Stimulated activated CD4-positive, alpha-beta T cell treated with anti-CD3 and anti-CD28 coated beads, Interleukin-1b, Interleukin-23, amount 100 ng/mL, for 1 hour (primary cell): ENCODE measurements at regions not wholly inside any gene's neighbourhood (a gene's known extent, or its start where the extent isn't known, plus 50 kb on each side); places are given as distances from the start of the nearest gene placed in this dataset.
"Not testable (repeated sequence)": the region's sequence is repeated elsewhere in the genome, so short reads cannot be mapped to it uniquely, and the experiment has no call there.

ENCODE experiments used
- DNase-seq, 2 donors: peaks; one replicate each; pipeline ENCODE4 v3.0.0-alpha.2; 2020; ENCODE audit warnings: low read depth in 2 of 2

- no peak for DNase-seq
Observed at GRCh38 chr13:23947893-23948292, 50.6 kb upstream of the C1QTNF9B start.

DNA sequence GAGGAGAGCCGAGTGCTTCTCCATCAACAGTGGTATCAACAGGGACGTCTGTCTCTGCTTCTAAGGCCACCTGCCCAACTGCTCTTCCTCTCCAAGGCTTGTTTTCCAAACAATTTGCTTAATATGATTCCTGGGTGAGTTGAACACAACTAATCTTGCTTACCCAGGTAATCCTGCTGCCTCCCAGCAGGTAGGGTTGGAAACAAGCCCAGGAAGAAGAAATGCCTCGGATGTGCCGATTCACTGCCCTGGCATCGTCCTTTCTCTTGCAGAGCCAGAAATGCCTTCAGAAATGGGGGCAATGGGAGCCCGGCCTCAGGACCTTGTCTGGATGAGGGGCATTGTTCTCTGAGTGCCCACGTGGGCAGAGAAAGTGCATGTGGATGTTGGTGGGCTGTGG lies 51.9 kb upstream of the C1QTNF9B start:
- DNase-seq: no peak

DNA sequence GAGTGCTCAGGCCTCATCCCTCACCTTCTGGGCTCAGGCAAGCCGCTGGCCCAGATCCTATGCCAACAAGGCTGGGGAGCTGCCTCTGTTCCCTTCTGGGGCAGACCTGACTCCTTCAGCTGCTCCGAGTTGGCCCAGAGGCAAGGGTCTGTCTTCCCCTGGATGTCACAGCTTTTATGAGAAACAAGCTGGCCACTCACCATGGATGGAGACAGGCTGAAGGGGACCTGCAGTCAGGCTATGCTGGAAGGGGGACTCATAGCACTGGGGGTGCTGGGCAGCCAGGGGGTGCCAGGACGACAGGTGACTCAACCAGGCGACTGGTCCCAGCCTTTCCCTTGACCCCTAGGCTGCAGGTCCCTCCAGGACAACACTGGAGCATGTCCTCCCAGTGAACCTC lies 52.4 kb upstream of the C1QTNF9B start:
- DNase-seq: no peak

- DNase-seq: no peak
Observed at GRCh38 chr13:23950736-23951510, 53.6 kb upstream of the C1QTNF9B start.

- DNase-seq: no peak
Observed at GRCh38 chr13:23952796-23953195, 55.5 kb upstream of the C1QTNF9B start.

GRCh38 chr13:23953860-23954512 lies 56.7 kb upstream of the C1QTNF9B start:
- no peak for DNase-seq

- DNase-seq: no peak
Observed at GRCh38 chr13:23955064-23955463, 57.8 kb upstream of the C1QTNF9B start.

- DNase-seq: no peak
Observed at GRCh38 chr13:23956106-23956505, 58.8 kb upstream of the C1QTNF9B start.

- DNase-seq: no peak
Observed at GRCh38 chr13:23957981-23958380, 60.7 kb upstream of the C1QTNF9B start.

- no peak for DNase-seq
Observed at GRCh38 chr13:23959231-23959862, 62.0 kb upstream of the C1QTNF9B start.

GRCh38 chr13:23960566-23961156 lies 63.4 kb upstream of the C1QTNF9B start:
- DNase-seq: no peak

GRCh38 chr13:23963184-23963931 lies 66.1 kb upstream of the C1QTNF9B start:
- DNase-seq: no peak

DNA sequence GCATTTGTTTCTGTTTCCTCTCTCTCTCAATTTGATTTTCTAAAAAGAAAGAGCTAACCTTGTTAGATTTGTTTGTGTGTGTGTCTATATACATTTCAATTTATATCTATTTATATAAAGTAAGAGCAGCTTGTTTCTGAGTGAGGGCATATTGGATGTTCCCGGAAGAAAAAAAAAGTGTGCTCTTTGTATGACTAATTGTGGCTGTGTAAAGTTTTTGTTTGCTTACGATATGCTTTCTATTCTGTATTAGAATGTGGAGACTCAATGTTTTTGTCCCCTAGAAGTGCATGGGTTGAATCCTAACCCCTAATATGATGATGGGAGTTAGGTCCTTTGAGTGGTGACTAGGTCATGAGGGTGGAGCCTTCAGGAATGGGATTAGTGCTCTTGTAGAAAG lies 66.6 kb upstream of the C1QTNF9B start:
- DNase-seq: no peak

DNA sequence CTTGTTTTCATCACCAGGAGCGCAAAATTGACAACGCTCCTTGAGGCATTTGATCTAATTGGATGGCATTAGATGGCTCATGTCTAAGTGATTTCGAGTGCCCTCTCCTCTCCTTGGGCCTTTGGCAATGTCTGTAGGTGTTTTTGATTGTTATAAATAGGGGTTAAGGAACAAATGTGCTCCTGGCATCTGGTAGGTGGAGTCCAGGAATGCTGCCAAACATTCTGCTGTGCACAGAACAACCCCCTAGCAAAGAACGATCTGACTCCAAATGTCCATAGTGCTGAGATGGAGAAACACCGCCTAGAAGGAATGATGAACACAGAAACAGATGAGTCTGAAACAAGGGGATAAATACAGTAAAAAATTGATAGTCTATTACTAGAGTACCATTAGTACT lies 68.0 kb upstream of the C1QTNF9B start:
- DNase-seq: no peak

DNA sequence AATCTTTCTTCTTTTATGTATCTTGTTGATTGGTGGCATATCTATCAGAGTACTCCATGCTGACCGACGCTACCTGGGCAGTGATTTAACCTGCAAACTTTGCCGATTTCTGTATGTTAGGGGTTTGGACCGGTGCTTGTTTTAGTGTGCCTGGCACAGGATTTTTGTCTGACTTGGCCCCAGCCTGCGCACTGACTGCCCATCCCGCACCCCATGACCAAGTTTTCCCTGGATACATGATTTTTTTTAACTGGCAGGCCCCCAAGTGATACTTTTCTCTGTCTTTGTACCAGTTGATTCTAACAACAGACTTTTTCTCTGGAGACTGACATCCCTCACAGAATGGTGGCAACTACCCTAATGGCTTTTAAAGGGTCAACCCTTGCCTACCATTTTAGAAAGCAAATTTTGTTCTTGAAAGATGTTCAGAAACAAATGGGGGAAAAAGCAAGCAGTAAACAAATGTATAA lies 69.0 kb upstream of the C1QTNF9B start:
- DNase-seq: no peak

- DNase-seq: no peak
Observed at GRCh38 chr13:23966691-23967615, 69.7 kb upstream of the C1QTNF9B start.

DNA sequence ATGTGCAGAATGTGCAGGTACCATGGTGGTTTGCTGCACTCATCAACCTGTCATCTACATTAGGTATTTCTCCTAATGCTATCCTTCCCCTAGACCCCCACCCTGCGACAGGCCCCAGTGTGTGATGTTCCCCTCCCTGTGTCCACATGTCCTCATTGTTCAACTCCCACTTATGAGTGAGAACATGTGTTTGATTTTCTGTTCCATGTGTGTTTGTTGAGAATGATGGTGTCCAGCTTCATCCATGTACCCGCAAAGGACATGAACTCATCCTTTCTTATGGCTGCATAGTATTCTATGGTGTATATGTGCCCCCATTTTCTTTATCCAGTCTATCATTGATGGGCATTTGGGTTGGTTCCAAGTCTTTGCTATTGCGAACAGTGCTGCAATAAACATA lies 70.5 kb upstream of the C1QTNF9B start:
- DNase-seq: not testable (repeated sequence)

- no peak for DNase-seq
Observed at GRCh38 chr13:23969647-23970046, 72.3 kb upstream of the C1QTNF9B start.

DNA sequence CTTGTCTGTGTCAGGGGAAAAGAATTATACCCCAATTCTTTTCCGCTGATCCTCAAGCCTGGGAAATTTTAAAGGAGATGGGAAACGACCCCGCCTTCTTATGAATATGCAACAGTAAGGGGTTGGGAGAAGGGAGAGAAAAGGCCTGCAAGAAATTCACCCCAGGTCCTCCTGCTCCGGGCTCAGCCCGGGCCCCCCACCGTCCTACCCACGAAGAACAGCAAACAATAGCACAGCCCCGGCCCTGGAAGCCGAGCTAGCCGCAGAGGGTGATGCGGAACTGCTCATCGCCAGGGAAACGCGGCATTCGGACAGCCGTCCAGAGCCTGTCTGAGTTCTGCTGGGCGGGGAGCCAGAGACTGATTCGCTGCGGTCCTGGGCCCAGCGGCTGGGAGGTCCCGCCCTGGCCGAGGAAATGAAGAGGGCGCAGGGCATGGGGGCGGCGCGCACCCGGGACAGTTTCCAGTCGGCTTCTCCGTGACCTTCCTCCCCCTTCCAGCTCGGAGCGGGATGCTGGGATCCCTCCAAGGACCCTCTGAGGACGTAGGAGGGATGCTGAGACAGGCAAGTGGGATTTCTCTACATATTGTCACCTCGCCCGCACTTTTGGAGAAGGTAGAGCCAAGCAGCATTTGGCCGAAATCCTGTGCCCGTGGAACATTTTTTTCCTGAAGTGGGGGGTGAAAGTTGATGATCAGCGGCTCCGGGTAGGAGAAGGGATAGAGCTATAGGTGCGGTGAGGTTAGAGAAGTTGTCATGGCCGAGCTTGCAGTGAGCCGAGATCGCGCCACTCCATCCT lies 82.3 kb upstream of the C1QTNF9B start:
- DNase-seq: no peak

- DNase-seq: peak; percentile 58 to 74
Observed at GRCh38 chr13:23980160-23980551, 82.9 kb upstream of the C1QTNF9B start.
